ENCODE measurements at regions not wholly inside any gene's neighbourhood (a gene's known extent, or its start where the extent isn't known, plus 50 kb on each side); places are given as distances from the start of the nearest gene placed in this dataset.

DNA sequence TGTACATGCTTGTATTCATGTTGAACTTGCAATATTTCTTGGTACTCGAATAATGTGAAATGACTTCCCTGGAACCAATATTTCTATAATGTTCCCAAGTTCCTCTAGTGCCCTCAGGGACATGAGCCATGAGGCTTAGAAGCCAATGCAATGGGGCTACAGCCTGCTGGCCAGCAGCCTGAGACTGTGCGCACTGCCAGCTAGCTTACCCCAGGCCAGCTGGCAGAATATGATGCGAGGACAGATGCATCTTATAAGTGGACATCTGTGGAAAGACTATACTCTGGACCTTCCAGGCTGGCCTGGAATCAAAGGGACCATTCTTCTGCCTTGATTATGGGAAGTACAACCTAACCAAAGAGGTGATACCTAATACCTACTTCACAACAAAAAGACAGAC, 1862.0 kb upstream of the ACO1 start:
- TF ChIP-seq ZNF785 (tag by site-specific recombination; IDR thresholded peaks at IDR 0.05) (no peak), ZFP3 (tag by site-specific recombination; IDR thresholded peaks at IDR 0.05; ENCODE audit: low read depth) (no peak), ZNF394 (tag by site-specific recombination; IDR thresholded peaks at IDR 0.05; ENCODE audit: borderline replicate concordance) (no peak)
- TF ChIP-seq, protein P1, sequence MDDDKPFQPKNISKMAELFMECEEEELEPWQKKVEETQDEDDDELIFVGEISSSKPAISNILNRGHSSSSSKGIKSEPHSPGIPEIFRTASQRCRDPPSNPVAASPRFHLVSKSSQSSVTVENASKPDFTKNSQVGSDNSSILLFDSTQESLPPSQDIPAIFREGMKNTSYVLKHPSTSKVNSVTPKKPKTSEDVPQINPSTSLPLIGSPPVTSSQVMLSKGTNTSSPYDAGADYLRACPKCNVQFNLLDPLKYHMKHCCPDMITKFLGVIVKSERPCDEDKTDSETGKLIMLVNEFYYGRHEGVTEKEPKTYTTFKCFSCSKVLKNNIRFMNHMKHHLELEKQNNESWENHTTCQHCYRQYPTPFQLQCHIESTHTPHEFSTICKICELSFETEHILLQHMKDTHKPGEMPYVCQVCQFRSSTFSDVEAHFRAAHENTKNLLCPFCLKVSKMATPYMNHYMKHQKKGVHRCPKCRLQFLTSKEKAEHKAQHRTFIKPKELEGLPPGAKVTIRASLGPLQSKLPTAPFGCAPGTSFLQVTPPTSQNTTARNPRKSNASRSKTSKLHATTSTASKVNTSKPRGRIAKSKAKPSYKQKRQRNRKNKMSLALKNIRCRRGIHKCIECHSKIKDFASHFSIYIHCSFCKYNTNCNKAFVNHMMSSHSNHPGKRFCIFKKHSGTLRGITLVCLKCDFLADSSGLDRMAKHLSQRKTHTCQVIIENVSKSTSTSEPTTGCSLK (tag by site-specific recombination; IDR thresholded peaks at IDR 0.05): no peak
- TF ChIP-seq, protein P2, sequence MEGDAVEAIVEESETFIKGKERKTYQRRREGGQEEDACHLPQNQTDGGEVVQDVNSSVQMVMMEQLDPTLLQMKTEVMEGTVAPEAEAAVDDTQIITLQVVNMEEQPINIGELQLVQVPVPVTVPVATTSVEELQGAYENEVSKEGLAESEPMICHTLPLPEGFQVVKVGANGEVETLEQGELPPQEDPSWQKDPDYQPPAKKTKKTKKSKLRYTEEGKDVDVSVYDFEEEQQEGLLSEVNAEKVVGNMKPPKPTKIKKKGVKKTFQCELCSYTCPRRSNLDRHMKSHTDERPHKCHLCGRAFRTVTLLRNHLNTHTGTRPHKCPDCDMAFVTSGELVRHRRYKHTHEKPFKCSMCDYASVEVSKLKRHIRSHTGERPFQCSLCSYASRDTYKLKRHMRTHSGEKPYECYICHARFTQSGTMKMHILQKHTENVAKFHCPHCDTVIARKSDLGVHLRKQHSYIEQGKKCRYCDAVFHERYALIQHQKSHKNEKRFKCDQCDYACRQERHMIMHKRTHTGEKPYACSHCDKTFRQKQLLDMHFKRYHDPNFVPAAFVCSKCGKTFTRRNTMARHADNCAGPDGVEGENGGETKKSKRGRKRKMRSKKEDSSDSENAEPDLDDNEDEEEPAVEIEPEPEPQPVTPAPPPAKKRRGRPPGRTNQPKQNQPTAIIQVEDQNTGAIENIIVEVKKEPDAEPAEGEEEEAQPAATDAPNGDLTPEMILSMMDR (tag by site-specific recombination; IDR thresholded peaks at IDR 0.05): no peak

Data from HEK293 (cell line).